Stimulated activated CD8-positive, alpha-beta memory T cell treated with anti-CD3 and anti-CD28 coated beads, Interleukin-7, amount 100 ng/mL, for 4 hours (primary cell): ENCODE measurements at regions not wholly inside any gene's neighbourhood (a gene's known extent, or its start where the extent isn't known, plus 50 kb on each side); places are given as distances from the start of the nearest gene placed in this dataset.

Experiments
- DNase-seq, 2 donors: peaks; one replicate each; pipeline ENCODE4 v3.0.0-alpha.2; 2020; ENCODE audit warnings: low read depth in 2 of 2

- DNase-seq: no peak
Observed at GRCh38 chr3:178300441-178300959, 235.7 kb upstream of the KCNMB2 start.

- no peak for DNase-seq
Observed at GRCh38 chr3:178302966-178303930, 233.0 kb upstream of the KCNMB2 start.

GRCh38 chr3:178304758-178305467 lies 231.3 kb upstream of the KCNMB2 start:
- DNase-seq: no peak

- no peak for DNase-seq
Observed at GRCh38 chr3:178306432-178307115, 229.7 kb upstream of the KCNMB2 start.

DNA sequence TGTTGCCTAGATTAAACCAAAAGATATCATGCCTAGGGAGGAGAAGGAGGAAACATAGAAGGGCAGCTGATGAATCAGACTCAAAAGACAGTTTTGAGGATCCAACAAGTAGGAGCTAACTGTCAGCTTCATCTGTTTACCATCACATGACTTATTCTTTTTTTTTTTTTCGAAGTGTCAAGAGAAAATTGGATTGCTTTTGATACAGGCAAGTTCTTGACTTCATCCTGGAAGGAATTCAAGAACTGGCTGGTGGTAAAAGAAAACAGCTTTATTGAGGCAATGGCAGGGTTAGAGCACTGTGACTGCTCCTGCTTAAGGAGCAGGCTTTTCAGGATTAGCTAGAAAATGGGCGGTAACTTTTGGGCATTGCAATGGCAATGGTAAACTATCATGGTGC lies 227.5 kb upstream of the KCNMB2 start:
- DNase-seq: no peak

DNA sequence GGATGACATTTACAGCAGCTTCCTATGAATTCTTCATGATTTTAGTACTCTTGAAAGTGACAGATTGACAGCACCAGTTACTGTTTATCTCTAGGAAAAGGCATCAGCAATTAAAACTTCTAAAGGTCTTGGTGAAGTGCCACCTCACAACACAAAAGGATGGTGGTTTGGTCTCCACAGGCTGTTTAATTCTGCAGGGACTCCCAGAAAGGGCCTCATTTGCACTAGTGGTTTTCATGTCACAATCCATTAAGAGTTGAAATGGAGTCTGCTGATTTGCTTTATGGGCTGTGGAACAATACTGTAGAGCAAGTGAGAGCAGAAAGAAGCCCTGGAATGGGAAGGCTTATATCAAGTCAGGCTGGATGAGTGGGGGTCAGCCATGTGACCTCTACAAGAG lies 225.3 kb upstream of the KCNMB2 start:
- DNase-seq: no peak

DNA sequence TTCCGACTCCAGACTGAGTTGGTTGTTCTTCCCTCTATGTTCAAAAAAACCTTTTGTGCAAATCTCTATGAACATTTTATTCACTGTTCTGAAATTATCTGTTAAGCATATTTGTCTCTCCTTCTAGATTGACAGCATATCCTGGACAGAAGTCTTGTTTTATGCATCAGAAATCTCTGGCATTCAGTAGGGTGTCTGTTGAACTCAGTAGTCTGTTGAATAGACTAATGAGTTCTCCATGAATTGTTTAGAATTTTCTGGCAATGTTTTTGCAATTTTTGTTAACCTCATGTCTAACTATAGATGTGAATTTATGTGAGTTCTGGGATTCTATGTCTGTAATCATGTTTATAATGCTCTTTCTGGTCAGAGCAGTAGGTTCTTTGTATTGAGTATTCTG lies 222.5 kb upstream of the KCNMB2 start:
- no peak for DNase-seq

DNA sequence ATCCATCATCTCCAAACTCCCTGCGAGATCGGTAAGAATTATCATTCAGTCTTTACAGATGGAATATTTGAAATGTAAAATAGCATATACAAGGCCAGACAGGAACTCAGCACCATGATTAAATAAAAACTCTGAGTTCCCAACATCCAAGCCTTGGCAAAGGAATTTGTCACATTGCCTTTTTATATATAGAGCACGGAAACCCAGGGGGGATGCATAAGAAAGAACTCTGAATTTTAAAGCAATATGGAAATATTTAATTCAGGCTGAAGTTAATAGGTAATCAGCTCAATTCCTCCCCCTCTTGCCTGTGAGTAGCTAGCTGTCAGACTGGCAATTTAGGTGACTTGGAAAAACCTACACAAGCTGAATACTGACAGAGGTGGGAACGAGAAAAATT lies 217.9 kb upstream of the KCNMB2 start:
- DNase-seq: no peak

GRCh38 chr3:178318941-178319816 lies 217.1 kb upstream of the KCNMB2 start:
- DNase-seq: no peak

GRCh38 chr3:178320456-178321351 lies 215.5 kb upstream of the KCNMB2 start:
- DNase-seq: no peak

- no peak for DNase-seq
Observed at GRCh38 chr3:178324356-178324755, 211.9 kb upstream of the KCNMB2 start.

- DNase-seq: no peak
Observed at GRCh38 chr3:178325330-178325729, 210.9 kb upstream of the KCNMB2 start.

- DNase-seq: no peak
Observed at GRCh38 chr3:178329936-178330335, 206.3 kb upstream of the KCNMB2 start.

GRCh38 chr3:178334239-178334638 lies 202.0 kb upstream of the KCNMB2 start:
- no peak for DNase-seq

- no peak for DNase-seq
Observed at GRCh38 chr3:178336336-178336735, 199.9 kb upstream of the KCNMB2 start.

GRCh38 chr3:178340506-178340905 lies 195.7 kb upstream of the KCNMB2 start:
- no peak for DNase-seq

DNA sequence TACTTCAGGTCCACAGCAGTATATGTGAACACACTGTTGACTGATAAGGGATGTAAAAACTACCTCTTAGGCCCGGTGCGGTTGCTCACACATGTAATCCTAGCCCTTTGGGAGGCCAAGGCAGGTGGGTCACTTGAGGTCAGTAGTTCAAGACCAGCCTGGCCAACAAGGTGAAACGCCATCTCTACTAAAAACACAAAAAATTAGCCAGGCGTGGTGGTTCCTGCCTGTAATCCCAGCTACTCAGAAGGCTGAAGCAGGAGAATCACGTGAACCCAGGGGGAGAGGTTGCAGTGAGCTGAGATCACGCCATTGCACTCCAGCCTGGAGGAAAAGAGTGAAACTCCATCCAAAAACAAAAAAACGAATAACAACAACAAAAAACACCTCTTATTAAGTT lies 194.6 kb upstream of the KCNMB2 start:
- DNase-seq: no peak

GRCh38 chr3:178342111-178342510 lies 194.1 kb upstream of the KCNMB2 start:
- DNase-seq: no peak

GRCh38 chr3:178343433-178344038 lies 192.7 kb upstream of the KCNMB2 start:
- no peak for DNase-seq

DNA sequence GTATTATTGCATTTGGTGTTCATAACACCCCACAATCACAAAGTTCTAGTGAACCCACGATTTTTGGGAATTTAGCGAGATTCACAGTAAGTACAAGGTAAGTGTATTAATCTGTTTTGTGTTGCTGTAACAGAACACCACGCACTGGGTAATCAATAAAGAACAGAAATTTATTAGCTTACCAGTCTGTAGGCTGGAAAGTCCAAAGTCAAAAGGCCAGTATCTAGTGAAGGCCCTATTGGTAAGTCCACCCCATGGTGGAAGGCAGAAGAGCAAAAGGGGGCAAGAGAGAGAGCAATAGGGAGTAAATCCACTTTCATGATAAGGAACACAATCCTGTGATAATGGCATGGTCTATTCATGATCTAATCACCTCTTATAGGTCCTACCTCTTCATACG lies 190.3 kb upstream of the KCNMB2 start:
- no peak for DNase-seq
